ENCODE measurements at regions not wholly inside any gene's neighbourhood (a gene's known extent, or its start where the extent isn't known, plus 50 kb on each side); places are given as distances from the start of the nearest gene placed in this dataset.

DNA sequence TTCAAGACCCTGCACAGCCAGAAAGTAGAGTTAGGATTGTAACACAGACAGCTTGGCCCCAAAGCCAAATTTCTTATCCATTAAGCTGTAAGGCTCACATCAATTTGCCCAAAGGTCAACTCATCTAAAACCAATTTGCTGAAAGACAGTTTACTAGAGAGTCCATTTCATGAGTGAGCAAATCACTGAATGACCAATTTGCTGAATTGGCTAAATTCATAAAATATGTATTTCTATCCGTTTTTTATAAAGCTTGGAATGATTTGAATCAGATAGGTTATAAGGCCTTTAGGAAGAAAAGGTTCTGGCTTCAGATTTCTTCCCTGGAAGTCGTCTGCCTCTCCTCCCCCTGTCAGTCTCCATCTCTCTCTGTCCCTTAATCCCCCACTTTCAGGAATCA, 168.1 kb downstream of the FCRL5 start (continued):
- TF ChIP-seq, protein P1, sequence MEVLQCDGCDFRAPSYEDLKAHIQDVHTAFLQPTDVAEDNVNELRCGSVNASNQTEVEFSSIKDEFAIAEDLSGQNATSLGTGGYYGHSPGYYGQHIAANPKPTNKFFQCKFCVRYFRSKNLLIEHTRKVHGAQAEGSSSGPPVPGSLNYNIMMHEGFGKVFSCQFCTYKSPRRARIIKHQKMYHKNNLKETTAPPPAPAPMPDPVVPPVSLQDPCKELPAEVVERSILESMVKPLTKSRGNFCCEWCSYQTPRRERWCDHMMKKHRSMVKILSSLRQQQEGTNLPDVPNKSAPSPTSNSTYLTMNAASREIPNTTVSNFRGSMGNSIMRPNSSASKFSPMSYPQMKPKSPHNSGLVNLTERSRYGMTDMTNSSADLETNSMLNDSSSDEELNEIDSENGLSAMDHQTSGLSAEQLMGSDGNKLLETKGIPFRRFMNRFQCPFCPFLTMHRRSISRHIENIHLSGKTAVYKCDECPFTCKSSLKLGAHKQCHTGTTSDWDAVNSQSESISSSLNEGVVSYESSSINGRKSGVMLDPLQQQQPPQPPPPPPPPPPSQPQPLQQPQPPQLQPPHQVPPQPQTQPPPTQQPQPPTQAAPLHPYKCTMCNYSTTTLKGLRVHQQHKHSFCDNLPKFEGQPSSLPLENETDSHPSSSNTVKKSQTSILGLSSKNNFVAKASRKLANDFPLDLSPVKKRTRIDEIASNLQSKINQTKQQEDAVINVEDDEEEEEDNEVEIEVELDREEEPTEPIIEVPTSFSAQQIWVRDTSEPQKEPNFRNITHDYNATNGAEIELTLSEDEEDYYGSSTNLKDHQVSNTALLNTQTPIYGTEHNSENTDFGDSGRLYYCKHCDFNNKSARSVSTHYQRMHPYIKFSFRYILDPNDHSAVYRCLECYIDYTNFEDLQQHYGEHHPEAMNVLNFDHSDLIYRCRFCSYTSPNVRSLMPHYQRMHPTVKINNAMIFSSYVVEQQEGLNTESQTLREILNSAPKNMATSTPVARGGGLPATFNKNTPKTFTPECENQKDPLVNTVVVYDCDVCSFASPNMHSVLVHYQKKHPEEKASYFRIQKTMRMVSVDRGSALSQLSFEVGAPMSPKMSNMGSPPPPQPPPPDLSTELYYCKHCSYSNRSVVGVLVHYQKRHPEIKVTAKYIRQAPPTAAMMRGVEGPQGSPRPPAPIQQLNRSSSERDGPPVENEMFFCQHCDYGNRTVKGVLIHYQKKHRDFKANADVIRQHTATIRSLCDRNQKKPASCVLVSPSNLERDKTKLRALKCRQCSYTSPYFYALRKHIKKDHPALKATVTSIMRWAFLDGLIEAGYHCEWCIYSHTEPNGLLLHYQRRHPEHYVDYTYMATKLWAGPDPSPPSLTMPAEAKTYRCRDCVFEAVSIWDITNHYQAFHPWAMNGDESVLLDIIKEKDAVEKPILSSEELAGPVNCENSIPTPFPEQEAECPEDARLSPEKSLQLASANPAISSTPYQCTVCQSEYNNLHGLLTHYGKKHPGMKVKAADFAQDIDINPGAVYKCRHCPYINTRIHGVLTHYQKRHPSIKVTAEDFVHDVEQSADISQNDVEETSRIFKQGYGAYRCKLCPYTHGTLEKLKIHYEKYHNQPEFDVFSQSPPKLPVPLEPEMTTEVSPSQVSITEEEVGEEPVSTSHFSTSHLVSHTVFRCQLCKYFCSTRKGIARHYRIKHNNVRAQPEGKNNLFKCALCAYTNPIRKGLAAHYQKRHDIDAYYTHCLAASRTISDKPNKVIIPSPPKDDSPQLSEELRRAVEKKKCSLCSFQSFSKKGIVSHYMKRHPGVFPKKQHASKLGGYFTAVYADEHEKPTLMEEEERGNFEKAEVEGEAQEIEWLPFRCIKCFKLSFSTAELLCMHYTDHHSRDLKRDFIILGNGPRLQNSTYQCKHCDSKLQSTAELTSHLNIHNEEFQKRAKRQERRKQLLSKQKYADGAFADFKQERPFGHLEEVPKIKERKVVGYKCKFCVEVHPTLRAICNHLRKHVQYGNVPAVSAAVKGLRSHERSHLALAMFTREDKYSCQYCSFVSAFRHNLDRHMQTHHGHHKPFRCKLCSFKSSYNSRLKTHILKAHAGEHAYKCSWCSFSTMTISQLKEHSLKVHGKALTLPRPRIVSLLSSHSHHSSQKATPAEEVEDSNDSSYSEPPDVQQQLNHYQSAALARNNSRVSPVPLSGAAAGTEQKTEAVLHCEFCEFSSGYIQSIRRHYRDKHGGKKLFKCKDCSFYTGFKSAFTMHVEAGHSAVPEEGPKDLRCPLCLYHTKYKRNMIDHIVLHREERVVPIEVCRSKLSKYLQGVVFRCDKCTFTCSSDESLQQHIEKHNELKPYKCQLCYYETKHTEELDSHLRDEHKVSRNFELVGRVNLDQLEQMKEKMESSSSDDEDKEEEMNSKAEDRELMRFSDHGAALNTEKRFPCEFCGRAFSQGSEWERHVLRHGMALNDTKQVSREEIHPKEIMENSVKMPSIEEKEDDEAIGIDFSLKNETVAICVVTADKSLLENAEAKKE (CRISPR knock-in tag; IDR thresholded peaks at IDR 0.05) = no peak
- TF ChIP-seq EZH2phosphoT487 (IDR thresholded peaks at IDR 0.05; ENCODE audit: unreplicated experiment) = no peak
- no peak for TF ChIP-seq JUNB (IDR thresholded peaks at IDR 0.05; ENCODE audit: unreplicated experiment)
- TF ChIP-seq EZH2 (IDR thresholded peaks at IDR 0.05; ENCODE audit: low read depth, unreplicated experiment) = no peak
- no peak for TF ChIP-seq POLR2AphosphoS5 (IDR thresholded peaks at IDR 0.05; ENCODE audit: low read depth)
- TF ChIP-seq, protein P2, sequence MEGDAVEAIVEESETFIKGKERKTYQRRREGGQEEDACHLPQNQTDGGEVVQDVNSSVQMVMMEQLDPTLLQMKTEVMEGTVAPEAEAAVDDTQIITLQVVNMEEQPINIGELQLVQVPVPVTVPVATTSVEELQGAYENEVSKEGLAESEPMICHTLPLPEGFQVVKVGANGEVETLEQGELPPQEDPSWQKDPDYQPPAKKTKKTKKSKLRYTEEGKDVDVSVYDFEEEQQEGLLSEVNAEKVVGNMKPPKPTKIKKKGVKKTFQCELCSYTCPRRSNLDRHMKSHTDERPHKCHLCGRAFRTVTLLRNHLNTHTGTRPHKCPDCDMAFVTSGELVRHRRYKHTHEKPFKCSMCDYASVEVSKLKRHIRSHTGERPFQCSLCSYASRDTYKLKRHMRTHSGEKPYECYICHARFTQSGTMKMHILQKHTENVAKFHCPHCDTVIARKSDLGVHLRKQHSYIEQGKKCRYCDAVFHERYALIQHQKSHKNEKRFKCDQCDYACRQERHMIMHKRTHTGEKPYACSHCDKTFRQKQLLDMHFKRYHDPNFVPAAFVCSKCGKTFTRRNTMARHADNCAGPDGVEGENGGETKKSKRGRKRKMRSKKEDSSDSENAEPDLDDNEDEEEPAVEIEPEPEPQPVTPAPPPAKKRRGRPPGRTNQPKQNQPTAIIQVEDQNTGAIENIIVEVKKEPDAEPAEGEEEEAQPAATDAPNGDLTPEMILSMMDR (conservative IDR thresholded peaks at IDR 0.05; ENCODE audit: low read depth in 2 of 2) = no peak

DNA sequence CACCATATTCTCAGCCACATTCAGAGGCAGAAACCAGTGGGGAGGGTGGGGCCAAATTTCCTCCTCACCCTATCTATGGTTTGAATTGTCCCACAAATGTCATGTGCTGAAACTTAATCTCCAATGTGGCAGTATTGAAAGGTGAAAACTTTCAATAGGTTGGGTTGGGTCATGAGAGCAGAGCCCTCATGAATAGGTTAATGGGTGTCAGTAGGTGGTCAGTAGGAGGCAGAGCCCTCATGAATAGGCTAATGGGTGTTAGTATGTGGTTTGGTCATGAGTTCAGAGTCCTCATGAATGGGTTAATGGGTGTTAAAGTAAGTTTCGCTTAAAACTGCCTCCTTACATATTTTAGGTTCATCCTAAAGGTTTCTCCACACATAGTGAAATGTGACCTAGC, 170.0 kb downstream of the FCRL5 start:
- Histone ChIP-seq H3K27me3 (ENCODE audit: insufficient read depth) (no peaks in the 10 kb centered on the region), H3K79me2 (replicated peaks; ENCODE audit: insufficient read depth) (no peaks in the 10 kb centered on the region), H3K27ac (ENCODE audit: low read depth) (no peak overlapping the region), H3K4me2 (no peak overlapping the region), H4K20me1 (replicated peaks; ENCODE audit: insufficient read depth) (no peaks in the 10 kb centered on the region), H3K4me1 (ENCODE audit: insufficient read depth) (peaks cover 3% of the 10 kb centered on the region; the same call in 1 of the 2 replicates), H3K36me3 (ENCODE audit: insufficient read depth) (no peaks in the 10 kb centered on the region), H3K4me3 (no peak overlapping the region), H2AFZ (peak overlapping the region; percentile 69; the same call in 1 of the 2 replicates), H3K9me2 (ENCODE audit: insufficient read depth) (no peaks in the 10 kb centered on the region; the same call in 1 of the 2 replicates), H3F3A (replicated peaks; ENCODE audit: low read depth) (no peaks in the 10 kb centered on the region)
- H3K4me1 Mint-ChIP-seq = peaks cover 13% of the 10 kb centered on the region; the same call in 1 of the 3 replicates
- H3K36me3 Mint-ChIP-seq (ENCODE audit: low read depth) = no peaks in the 10 kb centered on the region
- peaks cover 6% of the 10 kb centered on the region for H3K27me3 Mint-ChIP-seq (ENCODE audit: insufficient read depth, low read depth, poor library complexity)
- H3K27ac Mint-ChIP-seq = no peak overlapping the region
- ATAC-seq = no peak
- H3K9me3 Mint-ChIP-seq = no peaks in the 10 kb centered on the region
- no peak for DNase-seq (ENCODE audit: low spot score)
- H3K4me3 Mint-ChIP-seq = no peak overlapping the region
- no peak for TF ChIP-seq STAT1 (IDR thresholded peaks at IDR 0.05; ENCODE audit: unreplicated experiment)
- no peak for TF ChIP-seq NANOG (IDR thresholded peaks at IDR 0.05; ENCODE audit: borderline replicate concordance)
- TF ChIP-seq, protein P1 (CRISPR knock-in tag; IDR thresholded peaks at IDR 0.05) = no peak
